ENCODE measurements at regions not wholly inside any gene's neighbourhood (a gene's known extent, or its start where the extent isn't known, plus 50 kb on each side); places are given as distances from the start of the nearest gene placed in this dataset.

DNA sequence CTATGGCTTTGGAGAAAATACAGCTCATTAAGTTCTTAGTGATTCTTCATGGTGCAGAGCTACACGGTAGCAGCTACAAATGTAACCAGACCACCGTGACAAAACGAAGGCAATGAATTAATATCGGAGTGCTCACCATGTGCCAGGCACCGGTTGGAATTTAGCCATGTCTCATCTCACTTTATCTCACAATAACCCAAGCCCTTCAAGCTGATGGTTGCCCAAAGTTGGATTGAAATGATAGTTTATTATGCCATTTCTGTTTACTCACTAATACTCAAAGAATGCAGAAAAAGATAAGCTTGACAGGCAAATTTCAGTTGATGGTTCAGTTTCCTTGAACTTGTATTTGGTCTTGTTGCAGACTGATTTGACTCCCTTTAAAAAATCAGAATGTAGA, 312.6 kb downstream of the SKIDA1 start:
- ChIA-PET POLR2A (no interaction called here), CTCF (no interaction called here)
- TF ChIP-seq, protein P1, sequence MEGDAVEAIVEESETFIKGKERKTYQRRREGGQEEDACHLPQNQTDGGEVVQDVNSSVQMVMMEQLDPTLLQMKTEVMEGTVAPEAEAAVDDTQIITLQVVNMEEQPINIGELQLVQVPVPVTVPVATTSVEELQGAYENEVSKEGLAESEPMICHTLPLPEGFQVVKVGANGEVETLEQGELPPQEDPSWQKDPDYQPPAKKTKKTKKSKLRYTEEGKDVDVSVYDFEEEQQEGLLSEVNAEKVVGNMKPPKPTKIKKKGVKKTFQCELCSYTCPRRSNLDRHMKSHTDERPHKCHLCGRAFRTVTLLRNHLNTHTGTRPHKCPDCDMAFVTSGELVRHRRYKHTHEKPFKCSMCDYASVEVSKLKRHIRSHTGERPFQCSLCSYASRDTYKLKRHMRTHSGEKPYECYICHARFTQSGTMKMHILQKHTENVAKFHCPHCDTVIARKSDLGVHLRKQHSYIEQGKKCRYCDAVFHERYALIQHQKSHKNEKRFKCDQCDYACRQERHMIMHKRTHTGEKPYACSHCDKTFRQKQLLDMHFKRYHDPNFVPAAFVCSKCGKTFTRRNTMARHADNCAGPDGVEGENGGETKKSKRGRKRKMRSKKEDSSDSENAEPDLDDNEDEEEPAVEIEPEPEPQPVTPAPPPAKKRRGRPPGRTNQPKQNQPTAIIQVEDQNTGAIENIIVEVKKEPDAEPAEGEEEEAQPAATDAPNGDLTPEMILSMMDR (IDR thresholded peaks at IDR 0.05; ENCODE audit: control extremely low read depth, extremely low read depth, low read depth, missing control alignments) = no peak
- DNase-seq (ENCODE audit: extremely low spot score) = no peak

DNA sequence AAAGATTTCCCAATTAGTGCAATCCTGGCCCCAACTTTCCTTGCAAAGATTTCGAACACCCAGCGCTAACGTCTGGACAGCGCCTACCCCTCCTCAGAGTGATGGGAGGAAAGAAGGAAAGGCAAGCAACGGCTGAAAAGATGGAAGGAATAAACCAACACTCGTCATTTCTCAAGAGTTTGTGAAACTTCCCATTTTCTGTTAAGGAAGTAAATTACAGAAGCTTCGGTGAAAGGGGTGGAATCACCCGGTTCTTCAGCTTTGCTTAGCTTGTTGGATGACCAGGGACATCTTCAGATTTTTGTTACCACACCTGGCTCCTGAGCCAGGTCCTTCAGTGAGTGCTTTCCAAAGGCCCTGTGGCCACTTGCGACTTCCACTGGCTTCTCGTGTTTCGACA, 313.1 kb downstream of the SKIDA1 start:
- TF ChIP-seq, protein P1 (IDR thresholded peaks at IDR 0.05; ENCODE audit: control extremely low read depth, extremely low read depth, low read depth, missing control alignments) = no peak
- ChIA-PET POLR2A (no interaction called here), CTCF (no interaction called here)
- DNase-seq (ENCODE audit: extremely low spot score) = no peak

DNA sequence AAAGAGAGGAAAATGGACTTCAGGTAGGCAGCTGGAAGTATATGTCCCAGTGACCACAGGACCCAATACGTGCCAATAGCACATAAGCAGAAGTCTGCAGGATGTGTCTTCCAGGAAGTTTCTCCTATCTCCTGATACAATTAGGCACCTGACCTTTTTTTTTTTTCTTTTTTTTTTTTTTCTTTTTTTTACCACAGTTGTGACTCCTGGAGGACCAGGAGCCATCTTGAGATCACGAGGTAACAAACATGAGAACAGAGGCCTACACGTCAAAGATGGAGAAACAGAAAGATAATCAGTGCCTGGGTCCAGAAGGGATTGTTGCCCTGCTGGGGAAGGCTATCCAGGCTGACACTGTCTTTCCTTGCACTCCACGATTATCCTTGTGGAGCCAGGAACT, 312.4 kb upstream of the NEBL start:
- CTCF ChIA-PET = interaction anchor here (1.4 kb wide), 1 partner anchor 17 kb away, joined by 3 read pairs; no protein-coding TSS in a partner anchor
- POLR2A ChIA-PET = no interaction called here
- no peak for DNase-seq (ENCODE audit: extremely low spot score)
- TF ChIP-seq, protein P1 (IDR thresholded peaks at IDR 0.05; ENCODE audit: control extremely low read depth, extremely low read depth, low read depth, missing control alignments) = no peak

DNA sequence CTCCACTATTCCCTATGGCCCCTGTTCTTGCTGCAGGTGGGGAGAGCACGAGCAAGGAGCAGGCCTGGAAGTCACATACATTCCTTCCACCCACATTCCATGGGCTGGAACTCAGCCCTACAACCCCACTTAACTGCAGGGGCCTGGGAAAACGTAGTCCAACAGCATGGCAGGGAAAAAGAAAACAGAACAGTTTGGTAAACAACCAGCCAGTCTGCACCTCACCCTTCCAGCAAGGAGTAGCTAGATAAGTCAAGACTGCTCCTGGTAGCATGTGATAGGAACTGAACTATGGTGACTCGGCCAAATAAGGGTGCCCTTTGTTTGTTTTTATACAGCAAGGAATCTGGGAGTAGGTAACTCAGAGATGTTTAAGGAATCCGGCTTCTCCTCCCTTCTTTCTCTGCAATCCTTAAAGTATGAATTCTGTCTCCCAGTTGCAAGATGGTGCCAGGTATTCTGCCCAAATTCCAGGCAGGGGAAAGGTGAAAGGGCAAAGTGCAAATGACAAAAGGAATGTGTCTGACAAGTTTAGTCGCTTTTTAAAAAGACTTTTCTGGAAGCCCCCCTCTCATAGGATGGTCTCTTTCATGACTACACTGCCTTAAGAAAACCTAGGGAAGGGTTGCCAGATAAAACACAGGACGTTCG, 311.7 kb upstream of the NEBL start:
- no peak for DNase-seq (ENCODE audit: extremely low spot score)
- CTCF ChIA-PET = interaction anchor here (1.4 kb wide), 1 partner anchor 18 kb away, joined by 3 read pairs; no protein-coding TSS in a partner anchor
- TF ChIP-seq, protein P1 (IDR thresholded peaks at IDR 0.05; ENCODE audit: control extremely low read depth, extremely low read depth, low read depth, missing control alignments) = no peak
- POLR2A ChIA-PET = no interaction called here

DNA sequence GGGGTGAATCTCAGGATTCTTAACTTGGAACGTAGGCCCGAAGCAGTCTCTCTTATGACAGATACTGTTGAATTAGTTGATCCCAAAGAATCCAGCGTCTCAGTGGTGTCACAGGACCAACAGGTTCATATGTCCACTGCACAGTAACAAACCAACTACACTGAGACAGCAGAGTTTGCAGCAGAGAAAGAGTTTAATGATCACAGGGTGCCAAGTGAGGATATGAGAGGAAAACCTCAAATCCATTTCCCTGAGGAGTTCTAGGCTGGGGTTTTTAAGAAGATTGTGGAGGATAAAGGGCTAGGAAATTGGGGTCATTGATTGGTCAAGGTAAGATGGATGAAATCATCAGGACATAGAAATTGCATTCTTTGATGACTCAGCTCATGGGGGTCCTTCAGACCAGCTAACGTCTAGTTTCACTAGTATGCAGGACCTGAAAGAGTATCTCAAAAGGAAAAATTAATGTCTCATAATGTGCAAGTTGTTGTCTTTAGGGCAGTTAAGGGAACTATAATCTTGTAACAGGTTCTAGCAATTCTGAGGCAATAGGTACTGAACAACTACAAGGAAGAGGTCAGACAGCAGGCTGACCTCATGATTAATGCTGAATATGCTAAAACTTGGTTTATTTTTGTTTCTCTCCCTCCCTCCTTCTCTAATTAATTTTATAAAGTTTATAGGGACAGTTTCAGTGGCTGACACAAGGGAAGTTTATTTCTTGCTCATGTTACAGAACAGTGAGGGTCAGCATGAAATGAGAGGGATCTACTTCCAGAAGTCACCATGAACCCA, 310.9 kb upstream of the NEBL start:
- POLR2A ChIA-PET = no interaction called here
- TF ChIP-seq, protein P1 (IDR thresholded peaks at IDR 0.05; ENCODE audit: control extremely low read depth, extremely low read depth, low read depth, missing control alignments) = no peak
- DNase-seq (ENCODE audit: extremely low spot score) = no peak
- CTCF ChIA-PET = no interaction called here

DNA sequence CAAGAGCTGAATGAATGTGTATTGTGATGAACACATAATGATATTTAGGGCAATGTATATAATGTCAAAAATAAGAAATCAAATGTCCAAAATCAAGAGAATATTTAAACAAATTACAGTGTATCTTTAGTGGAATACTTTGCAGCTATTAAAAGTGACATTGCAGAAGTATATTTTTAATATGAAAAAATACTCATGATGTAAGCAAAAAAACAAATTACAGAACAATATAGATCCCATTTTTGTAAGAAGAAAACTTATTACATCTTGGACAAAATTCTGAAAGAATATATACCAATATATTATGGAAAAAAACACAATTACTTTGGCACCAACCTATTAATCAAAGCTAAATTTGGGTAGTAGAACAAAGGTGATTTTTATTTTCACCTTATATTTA, 308.2 kb upstream of the NEBL start:
- DNase-seq (ENCODE audit: extremely low spot score) = no peak
- CTCF ChIA-PET = interaction anchor here (2.2 kb wide), 1 partner anchor 12 kb away, joined by 6 read pairs; no protein-coding TSS in a partner anchor
- TF ChIP-seq, protein P1 (IDR thresholded peaks at IDR 0.05; ENCODE audit: control extremely low read depth, extremely low read depth, low read depth, missing control alignments) = no peak
- POLR2A ChIA-PET = no interaction called here

Data from GM10248 (cell line).